AG10803 (cell line): ENCODE measurements at regions not wholly inside any gene's neighbourhood (a gene's known extent, or its start where the extent isn't known, plus 50 kb on each side); places are given as distances from the start of the nearest gene placed in this dataset.

Experiments used
- DNase-seq: peaks from one replicate; pipeline ENCODE4 v3.0.0; 2010; ENCODE audit warnings: low read depth
- H3K4me3 ChIP-seq: 2 replicates; pipeline ENCODE4 v1.5.1; 2011; ENCODE audit warnings: mild to moderate bottlenecking, low read length, control low read depth
- TF ChIP-seq, protein P1 (sequence below): conservative IDR thresholded peaks from 2 replicates; pipeline ENCODE4 v1.5.1; 2011; ENCODE audit warnings: mild to moderate bottlenecking, low read length, control low read depth, inconsistent platforms

DNA sequence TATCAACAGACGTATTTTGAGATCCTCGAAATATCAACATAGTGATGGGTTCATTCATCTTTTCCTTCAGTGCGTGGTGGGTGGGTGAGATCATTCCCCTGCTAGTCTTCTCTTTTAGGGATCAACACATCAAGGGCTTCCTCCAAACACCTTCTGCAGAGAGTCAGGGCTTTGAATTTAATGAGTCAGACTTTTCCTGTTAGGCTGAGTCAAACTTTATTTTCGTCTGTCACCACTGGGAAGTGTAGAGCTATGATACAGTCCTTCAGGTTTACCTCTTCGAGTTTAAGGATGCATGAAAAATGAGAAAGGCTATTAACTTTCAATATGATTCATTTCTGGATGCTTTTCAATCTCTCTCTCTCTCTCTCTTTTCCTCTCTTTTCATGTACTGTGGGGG lies 189.1 kb downstream of the BMP2 start:
- TF ChIP-seq, protein P1, sequence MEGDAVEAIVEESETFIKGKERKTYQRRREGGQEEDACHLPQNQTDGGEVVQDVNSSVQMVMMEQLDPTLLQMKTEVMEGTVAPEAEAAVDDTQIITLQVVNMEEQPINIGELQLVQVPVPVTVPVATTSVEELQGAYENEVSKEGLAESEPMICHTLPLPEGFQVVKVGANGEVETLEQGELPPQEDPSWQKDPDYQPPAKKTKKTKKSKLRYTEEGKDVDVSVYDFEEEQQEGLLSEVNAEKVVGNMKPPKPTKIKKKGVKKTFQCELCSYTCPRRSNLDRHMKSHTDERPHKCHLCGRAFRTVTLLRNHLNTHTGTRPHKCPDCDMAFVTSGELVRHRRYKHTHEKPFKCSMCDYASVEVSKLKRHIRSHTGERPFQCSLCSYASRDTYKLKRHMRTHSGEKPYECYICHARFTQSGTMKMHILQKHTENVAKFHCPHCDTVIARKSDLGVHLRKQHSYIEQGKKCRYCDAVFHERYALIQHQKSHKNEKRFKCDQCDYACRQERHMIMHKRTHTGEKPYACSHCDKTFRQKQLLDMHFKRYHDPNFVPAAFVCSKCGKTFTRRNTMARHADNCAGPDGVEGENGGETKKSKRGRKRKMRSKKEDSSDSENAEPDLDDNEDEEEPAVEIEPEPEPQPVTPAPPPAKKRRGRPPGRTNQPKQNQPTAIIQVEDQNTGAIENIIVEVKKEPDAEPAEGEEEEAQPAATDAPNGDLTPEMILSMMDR = no peak
- DNase-seq = no peak
- H3K4me3 ChIP-seq = no peak overlapping the region

DNA sequence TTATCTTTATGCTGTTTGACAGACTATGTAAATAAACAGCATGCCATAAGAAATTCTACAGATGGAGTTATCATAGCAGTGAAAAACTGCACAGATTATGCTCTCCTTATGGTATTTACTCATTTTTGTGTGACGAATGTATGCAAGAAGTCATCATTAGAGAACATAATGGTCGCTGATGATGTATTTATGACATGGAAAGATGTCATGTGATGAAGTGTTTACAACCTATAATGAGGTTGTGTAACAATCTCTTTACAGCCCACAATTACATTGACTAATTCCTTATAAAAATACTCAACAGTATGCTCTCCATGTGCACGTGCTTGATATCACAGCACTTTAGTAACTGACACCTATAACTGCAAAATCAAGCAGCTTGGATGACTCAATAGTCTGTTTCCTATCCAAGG lies 192.4 kb downstream of the BMP2 start:
- H3K4me3 ChIP-seq = no peak overlapping the region
- TF ChIP-seq, protein P1 = no peak
- no peak for DNase-seq

DNA sequence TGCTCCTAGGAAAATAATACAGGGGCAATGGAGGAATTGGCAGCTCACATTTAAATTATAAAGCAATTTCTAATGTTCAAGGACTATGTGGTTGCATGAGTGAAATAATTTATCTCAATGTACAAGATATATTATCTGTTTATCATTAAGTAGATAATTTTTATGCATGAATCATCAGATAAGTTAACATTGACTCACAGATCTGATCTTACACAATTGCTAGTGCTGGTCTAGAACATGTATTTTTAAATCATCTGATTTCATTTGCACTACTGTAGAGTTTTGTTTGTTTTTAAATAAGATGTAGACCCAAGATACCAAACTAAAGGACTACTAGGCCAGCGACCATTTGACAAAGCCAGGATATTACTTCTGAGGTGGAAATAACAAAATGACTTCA lies 199.2 kb downstream of the BMP2 start:
- H3K4me3 ChIP-seq = no peak overlapping the region
- TF ChIP-seq, protein P1 = no peak
- no peak for DNase-seq

DNA sequence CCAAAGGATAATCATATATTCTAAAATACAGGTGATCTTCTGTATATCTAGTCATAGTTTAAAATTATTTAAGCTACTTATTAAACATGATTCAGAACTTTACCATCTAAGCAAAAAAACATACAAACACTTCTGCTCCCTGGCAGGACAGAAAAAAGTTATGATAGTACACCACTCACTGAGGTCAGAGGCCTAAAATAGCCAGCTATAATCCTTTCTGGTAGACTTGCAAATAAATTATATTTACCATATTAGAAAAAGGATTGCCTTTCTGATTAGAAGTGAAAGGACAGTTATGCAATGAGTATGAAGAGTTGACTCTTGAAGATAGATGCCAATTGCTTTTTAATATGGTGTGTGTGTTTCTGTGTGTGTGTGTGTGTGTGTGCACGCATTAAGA lies 207.4 kb downstream of the BMP2 start:
- no peak for DNase-seq
- no peak overlapping the region for H3K4me3 ChIP-seq
- TF ChIP-seq, protein P1 = no peak

DNA sequence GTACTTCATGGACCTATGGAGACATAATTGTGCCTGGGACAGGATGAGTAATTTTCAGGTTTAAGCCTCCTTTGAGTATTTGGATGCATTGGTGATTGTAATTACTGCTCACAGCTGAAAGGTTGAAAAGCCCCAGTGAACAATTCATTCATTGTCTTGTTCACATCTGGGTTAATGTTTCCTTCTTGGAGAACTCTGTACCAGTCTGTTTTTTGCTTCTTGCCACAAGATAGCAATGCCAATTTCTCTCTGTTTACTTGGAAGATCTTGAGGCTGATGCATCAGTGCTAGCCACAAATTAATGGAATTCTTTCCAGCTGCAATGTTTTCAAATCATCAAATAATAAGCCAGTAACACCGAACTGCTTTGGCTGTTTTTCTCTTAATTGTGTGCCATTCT lies 207.8 kb downstream of the BMP2 start:
- peak; percentile 22 for DNase-seq
- TF ChIP-seq, protein P1 = no peak
- H3K4me3 ChIP-seq = no peak overlapping the region

DNA sequence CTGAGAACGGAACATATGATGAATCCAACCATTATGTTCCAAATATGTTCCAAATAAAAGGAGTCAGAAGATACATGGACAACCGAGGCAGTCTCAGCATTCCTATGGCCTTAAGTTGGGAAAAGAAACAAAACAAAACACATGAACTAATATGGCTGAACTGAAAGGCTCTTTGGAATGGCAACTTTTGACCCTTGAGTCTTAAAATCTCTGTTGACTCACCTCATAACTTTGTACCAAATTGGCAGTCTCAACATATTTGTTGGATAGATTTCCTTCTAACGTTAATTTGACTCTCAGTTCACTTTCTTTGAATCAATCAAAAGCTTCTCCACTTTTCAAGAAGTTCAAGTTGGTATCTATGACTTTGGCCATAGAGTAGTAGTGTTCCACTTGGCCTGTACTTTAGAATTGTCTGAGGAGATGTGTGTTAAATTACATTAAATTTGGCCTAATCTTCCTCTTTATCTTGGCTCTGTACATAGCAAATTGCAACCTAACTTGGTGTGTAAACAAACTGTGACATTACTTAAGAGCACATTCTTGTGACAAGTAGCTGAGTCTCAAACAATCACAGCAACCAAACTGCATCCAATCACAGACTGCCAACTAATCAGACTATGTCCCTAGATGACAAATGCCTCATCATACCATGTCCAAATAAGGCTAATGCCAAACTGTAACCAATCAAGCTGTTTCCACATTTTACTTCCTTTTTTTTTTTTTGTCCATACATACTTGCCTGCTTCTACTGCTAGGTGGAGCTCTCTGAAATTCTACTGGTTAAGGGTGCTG lies 208.8 kb downstream of the BMP2 start:
- TF ChIP-seq, protein P1 = no peak
- no peak for DNase-seq
- no peak overlapping the region for H3K4me3 ChIP-seq

DNA sequence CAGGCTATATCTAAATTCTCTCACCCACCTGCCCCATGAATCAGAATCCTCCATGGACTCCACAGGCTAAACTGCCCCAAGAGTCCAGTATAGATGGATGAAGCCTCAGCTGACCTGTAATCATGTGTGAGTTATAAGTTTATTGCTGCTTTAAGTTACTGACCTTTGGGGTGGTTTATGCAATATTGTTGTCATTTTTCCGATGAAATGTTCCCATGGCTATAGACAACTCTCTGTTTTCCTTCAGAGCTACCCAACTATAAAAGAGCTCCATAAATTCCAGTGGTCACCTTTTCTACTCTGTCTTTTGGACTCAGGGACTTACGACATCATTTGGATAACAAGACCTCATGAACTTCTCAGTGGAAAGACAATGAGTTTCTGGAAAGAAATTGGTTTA lies 212.1 kb downstream of the BMP2 start:
- TF ChIP-seq, protein P1 = no peak
- no peak overlapping the region for H3K4me3 ChIP-seq
- no peak for DNase-seq
